ENCODE measurements at regions not wholly inside any gene's neighbourhood (a gene's known extent, or its start where the extent isn't known, plus 50 kb on each side); places are given as distances from the start of the nearest gene placed in this dataset.

- no peak overlapping the region for H3K4me3 ChIP-seq (replicated peaks; ENCODE audit: low read depth, low read length)
- DNase-seq (ENCODE audit: low read depth), result peak; percentile 27
- TF ChIP-seq, protein P1, sequence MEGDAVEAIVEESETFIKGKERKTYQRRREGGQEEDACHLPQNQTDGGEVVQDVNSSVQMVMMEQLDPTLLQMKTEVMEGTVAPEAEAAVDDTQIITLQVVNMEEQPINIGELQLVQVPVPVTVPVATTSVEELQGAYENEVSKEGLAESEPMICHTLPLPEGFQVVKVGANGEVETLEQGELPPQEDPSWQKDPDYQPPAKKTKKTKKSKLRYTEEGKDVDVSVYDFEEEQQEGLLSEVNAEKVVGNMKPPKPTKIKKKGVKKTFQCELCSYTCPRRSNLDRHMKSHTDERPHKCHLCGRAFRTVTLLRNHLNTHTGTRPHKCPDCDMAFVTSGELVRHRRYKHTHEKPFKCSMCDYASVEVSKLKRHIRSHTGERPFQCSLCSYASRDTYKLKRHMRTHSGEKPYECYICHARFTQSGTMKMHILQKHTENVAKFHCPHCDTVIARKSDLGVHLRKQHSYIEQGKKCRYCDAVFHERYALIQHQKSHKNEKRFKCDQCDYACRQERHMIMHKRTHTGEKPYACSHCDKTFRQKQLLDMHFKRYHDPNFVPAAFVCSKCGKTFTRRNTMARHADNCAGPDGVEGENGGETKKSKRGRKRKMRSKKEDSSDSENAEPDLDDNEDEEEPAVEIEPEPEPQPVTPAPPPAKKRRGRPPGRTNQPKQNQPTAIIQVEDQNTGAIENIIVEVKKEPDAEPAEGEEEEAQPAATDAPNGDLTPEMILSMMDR (IDR thresholded peaks at IDR 0.05; ENCODE audit: low read length, missing control alignments), result no peak
These were observed 355.6 kb downstream of the LRIG3 start for GRCh38 chr12:58564721-58565120.

- DNase-seq (ENCODE audit: low read depth), result no peak
- no peak overlapping the region for H3K4me3 ChIP-seq (replicated peaks; ENCODE audit: low read depth, low read length)
- TF ChIP-seq, protein P1 (IDR thresholded peaks at IDR 0.05; ENCODE audit: low read length, missing control alignments), result no peak
These were observed 353.7 kb downstream of the LRIG3 start for GRCh38 chr12:58566599-58566998.

DNA sequence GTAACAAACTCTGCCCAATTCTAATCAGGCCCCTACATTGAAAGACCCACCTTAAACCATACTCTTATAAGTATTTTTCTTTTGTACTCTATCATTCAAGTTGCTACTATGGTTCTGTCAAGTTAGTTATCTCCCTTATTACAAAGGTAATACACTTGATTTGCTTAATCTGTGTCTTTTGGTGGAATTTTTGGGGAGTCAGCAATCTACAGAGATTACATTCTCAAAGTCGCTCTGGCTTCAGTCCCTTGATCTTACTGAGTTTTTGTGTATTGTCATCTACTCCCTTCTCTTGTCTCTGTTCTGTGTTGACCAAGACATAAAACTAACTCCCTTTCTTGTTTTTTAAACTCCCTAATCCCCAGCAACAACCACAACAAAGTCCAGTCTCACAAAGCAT lies 353.1 kb downstream of the LRIG3 start:
- no peak overlapping the region for H3K4me3 ChIP-seq (replicated peaks; ENCODE audit: low read depth, low read length)
- TF ChIP-seq, protein P1 (IDR thresholded peaks at IDR 0.05; ENCODE audit: low read length, missing control alignments), result no peak
- DNase-seq (ENCODE audit: low read depth), result no peak

GRCh38 chr12:58570411-58570810 lies 349.9 kb downstream of the LRIG3 start:
- TF ChIP-seq, protein P1 (IDR thresholded peaks at IDR 0.05; ENCODE audit: low read length, missing control alignments), result no peak
- no peak overlapping the region for H3K4me3 ChIP-seq (replicated peaks; ENCODE audit: low read depth, low read length)
- DNase-seq (ENCODE audit: low read depth), result no peak

DNA sequence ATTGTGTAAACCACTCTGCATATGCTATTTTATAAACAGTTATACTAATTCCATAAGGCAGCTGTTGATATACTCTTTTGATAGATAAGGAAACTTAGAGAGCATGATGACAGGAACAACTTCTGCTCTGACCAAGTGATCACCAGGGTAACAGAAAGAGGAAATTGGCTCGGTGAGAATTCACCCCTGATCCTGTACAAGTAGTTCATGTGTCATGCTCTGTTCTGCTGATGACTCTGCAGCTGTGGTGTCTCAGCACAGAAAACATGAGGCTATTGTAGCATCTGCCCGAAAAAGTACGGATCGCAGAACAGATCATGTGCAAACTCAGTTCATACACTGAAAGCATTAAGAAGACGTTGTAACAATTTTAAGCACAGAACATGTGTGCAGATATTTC lies 345.0 kb downstream of the LRIG3 start:
- DNase-seq (ENCODE audit: low read depth), result peak; percentile 64
- TF ChIP-seq, protein P1 (IDR thresholded peaks at IDR 0.05; ENCODE audit: low read length, missing control alignments), result no peak
- no peak overlapping the region for H3K4me3 ChIP-seq (replicated peaks; ENCODE audit: low read depth, low read length)

DNA sequence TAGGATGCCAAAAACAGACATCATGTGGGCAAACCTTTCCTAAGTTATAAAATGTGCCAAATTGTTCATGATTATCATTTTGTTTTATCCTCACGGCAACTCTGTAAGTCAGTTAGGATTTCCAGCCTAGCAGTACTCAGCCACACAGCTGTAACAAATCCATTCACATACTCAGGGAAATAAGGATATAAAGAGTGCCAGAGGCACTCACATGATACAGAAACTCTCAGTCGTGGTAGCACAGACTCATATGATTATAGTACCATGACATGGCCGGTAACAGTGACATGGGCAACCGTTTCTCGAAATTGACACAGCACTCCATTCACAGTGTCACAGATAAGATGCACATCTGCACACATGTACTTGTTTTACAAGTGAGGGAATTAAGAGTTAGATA lies 344.2 kb downstream of the LRIG3 start:
- no peak overlapping the region for H3K4me3 ChIP-seq (replicated peaks; ENCODE audit: low read depth, low read length)
- DNase-seq (ENCODE audit: low read depth), result no peak
- TF ChIP-seq, protein P1 (IDR thresholded peaks at IDR 0.05; ENCODE audit: low read length, missing control alignments), result no peak

DNA sequence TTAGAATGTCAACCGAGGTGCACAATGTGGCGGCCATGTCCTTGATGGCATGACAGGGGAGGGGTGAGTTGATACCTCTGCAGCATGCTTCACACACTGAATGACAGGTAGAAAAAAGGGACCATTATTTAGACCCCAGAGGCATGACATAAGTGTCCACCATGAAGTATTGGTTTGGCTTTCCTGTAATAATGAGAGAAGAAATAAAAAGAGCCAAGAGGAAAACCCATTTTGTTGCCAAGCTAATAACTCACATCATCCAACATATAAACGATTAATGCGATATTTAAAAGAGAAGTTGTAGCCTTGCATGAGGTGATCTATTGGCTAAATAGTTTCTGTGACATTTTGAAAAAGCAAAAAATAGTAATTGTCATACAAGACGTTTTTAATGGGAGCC lies 343.4 kb downstream of the LRIG3 start:
- TF ChIP-seq, protein P1 (IDR thresholded peaks at IDR 0.05; ENCODE audit: low read length, missing control alignments), result no peak
- DNase-seq (ENCODE audit: low read depth), result no peak
- no peak overlapping the region for H3K4me3 ChIP-seq (replicated peaks; ENCODE audit: low read depth, low read length)

All from fibroblast of pulmonary artery (primary cell).